ENCODE measurements at regions not wholly inside any gene's neighbourhood (a gene's known extent, or its start where the extent isn't known, plus 50 kb on each side); places are given as distances from the start of the nearest gene placed in this dataset.

GRCh38 chr9:105830461-105830860 lies 136.1 kb downstream of the TMEM38B start:
- ATAC-seq: no peak
- no peak for TF ChIP-seq OSR1 (CRISPR knock-in tag; IDR thresholded peaks at IDR 0.05)
- no peak for TF ChIP-seq ESRRG (CRISPR knock-in tag; IDR thresholded peaks at IDR 0.05)
- no peak for TF ChIP-seq CSDC2 (CRISPR knock-in tag; IDR thresholded peaks at IDR 0.05)
- no peak for TF ChIP-seq RARB (CRISPR knock-in tag; IDR thresholded peaks at IDR 0.05)
- no peak for TF ChIP-seq GLIS3 (CRISPR knock-in tag; IDR thresholded peaks at IDR 0.05)
- no peak for TF ChIP-seq ZFP3 (CRISPR knock-in tag; IDR thresholded peaks at IDR 0.05)
- no peak for TF ChIP-seq TCF4 (CRISPR knock-in tag; IDR thresholded peaks at IDR 0.05; ENCODE audit: borderline replicate concordance)
- no peak for TF ChIP-seq ZNF8 (CRISPR knock-in tag; IDR thresholded peaks at IDR 0.05)
- no peak for TF ChIP-seq SNAI2 (CRISPR knock-in tag; IDR thresholded peaks at IDR 0.05)
- no peak for TF ChIP-seq TSHZ2 (CRISPR knock-in tag; IDR thresholded peaks at IDR 0.05)
- TF ChIP-seq PPARA (CRISPR knock-in tag; IDR thresholded peaks at IDR 0.05; ENCODE audit: borderline replicate concordance): no peak

- TF ChIP-seq ZFP3 (CRISPR knock-in tag; IDR thresholded peaks at IDR 0.05): no peak
- no peak for TF ChIP-seq ZNF70 (CRISPR knock-in tag; IDR thresholded peaks at IDR 0.05)
- TF ChIP-seq ESRRG (CRISPR knock-in tag; IDR thresholded peaks at IDR 0.05): no peak
- TF ChIP-seq CSDC2 (CRISPR knock-in tag; IDR thresholded peaks at IDR 0.05): no peak
- TF ChIP-seq OSR1 (CRISPR knock-in tag; IDR thresholded peaks at IDR 0.05): no peak
- TF ChIP-seq CSRNP3 (CRISPR knock-in tag; IDR thresholded peaks at IDR 0.05): no peak
- no peak for TF ChIP-seq PPARA (CRISPR knock-in tag; IDR thresholded peaks at IDR 0.05; ENCODE audit: borderline replicate concordance)
- TF ChIP-seq TOX (CRISPR knock-in tag; IDR thresholded peaks at IDR 0.05; ENCODE audit: borderline replicate concordance): no peak
- no peak for TF ChIP-seq ISL1 (CRISPR knock-in tag; IDR thresholded peaks at IDR 0.05)
- no peak for TF ChIP-seq POU6F1 (CRISPR knock-in tag; IDR thresholded peaks at IDR 0.05; ENCODE audit: borderline replicate concordance, low read depth)
- TF ChIP-seq ZC3H10 (CRISPR knock-in tag; IDR thresholded peaks at IDR 0.05): no peak
- no peak for TF ChIP-seq GLIS3 (CRISPR knock-in tag; IDR thresholded peaks at IDR 0.05)
- TF ChIP-seq BACH2 (CRISPR knock-in tag; IDR thresholded peaks at IDR 0.05; ENCODE audit: borderline replicate concordance): no peak
- no peak for ATAC-seq
Observed at GRCh38 chr9:105832096-105832710, 137.9 kb downstream of the TMEM38B start.

- ATAC-seq: no peak
- no peak for TF ChIP-seq ZNF70 (CRISPR knock-in tag; IDR thresholded peaks at IDR 0.05)
- TF ChIP-seq ZFP30 (CRISPR knock-in tag; IDR thresholded peaks at IDR 0.05): no peak
- TF ChIP-seq POU6F1 (CRISPR knock-in tag; IDR thresholded peaks at IDR 0.05; ENCODE audit: borderline replicate concordance, low read depth): no peak
- TF ChIP-seq ESRRG (CRISPR knock-in tag; IDR thresholded peaks at IDR 0.05): no peak
- no peak for TF ChIP-seq CREB5 (CRISPR knock-in tag; IDR thresholded peaks at IDR 0.05; ENCODE audit: low read depth)
- no peak for TF ChIP-seq ZNF8 (CRISPR knock-in tag; IDR thresholded peaks at IDR 0.05)
- no peak for TF ChIP-seq TCF4 (CRISPR knock-in tag; IDR thresholded peaks at IDR 0.05; ENCODE audit: borderline replicate concordance)
- TF ChIP-seq RARB (CRISPR knock-in tag; IDR thresholded peaks at IDR 0.05): no peak
- TF ChIP-seq GLIS3 (CRISPR knock-in tag; IDR thresholded peaks at IDR 0.05): no peak
- no peak for TF ChIP-seq CSRNP3 (CRISPR knock-in tag; IDR thresholded peaks at IDR 0.05)
- TF ChIP-seq ARNTL (CRISPR knock-in tag; IDR thresholded peaks at IDR 0.05; ENCODE audit: borderline replicate concordance, low read depth): no peak
- no peak for TF ChIP-seq ZNF565 (CRISPR knock-in tag; conservative IDR thresholded peaks at IDR 0.05; ENCODE audit: low read depth)
- TF ChIP-seq ISL1 (CRISPR knock-in tag; IDR thresholded peaks at IDR 0.05): no peak
- TF ChIP-seq TSHZ2 (CRISPR knock-in tag; IDR thresholded peaks at IDR 0.05): no peak
- TF ChIP-seq SNAI2 (CRISPR knock-in tag; IDR thresholded peaks at IDR 0.05): no peak
- no peak for TF ChIP-seq ZC3H10 (CRISPR knock-in tag; IDR thresholded peaks at IDR 0.05)
Observed at GRCh38 chr9:105833271-105833975, 139.1 kb downstream of the TMEM38B start.
